ENCODE measurements at regions not wholly inside any gene's neighbourhood (a gene's known extent, or its start where the extent isn't known, plus 50 kb on each side); places are given as distances from the start of the nearest gene placed in this dataset.

GRCh38 chr12:30862486-30862885 lies 64.1 kb upstream of the TSPAN11 start:
- Histone ChIP-seq H3K27ac (no peak overlapping the region), H3K9ac (ENCODE audit: low read depth in 2 of 2, low read length in 2 of 2) (no peak overlapping the region)
- TF ChIP-seq, protein P1, sequence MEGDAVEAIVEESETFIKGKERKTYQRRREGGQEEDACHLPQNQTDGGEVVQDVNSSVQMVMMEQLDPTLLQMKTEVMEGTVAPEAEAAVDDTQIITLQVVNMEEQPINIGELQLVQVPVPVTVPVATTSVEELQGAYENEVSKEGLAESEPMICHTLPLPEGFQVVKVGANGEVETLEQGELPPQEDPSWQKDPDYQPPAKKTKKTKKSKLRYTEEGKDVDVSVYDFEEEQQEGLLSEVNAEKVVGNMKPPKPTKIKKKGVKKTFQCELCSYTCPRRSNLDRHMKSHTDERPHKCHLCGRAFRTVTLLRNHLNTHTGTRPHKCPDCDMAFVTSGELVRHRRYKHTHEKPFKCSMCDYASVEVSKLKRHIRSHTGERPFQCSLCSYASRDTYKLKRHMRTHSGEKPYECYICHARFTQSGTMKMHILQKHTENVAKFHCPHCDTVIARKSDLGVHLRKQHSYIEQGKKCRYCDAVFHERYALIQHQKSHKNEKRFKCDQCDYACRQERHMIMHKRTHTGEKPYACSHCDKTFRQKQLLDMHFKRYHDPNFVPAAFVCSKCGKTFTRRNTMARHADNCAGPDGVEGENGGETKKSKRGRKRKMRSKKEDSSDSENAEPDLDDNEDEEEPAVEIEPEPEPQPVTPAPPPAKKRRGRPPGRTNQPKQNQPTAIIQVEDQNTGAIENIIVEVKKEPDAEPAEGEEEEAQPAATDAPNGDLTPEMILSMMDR (IDR thresholded peaks at IDR 0.05): no peak

DNA sequence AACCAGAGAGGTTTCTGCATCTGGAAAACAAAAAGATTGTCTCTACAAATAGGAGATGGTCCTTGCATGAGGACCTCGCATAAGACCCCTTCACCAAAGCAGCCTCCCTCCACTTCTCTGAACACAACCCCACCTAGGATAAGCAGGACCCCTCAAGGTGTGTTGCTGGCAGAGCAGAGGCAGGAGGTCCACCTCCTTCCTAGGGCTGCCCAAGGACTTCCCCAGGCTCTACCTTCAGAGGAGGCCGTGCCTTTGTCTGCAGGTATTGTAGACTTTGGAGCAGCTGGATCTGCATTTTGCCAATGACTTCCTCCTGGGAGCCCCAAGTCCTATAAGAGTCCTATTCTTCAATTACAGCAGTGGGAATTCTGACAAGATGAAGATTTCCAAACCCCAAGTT lies 67.3 kb upstream of the TSPAN11 start:
- TF ChIP-seq, protein P1 (IDR thresholded peaks at IDR 0.05): no peak
- H3K36me3 ChIP-seq: no peaks in the 10 kb centered on the region
- intact Hi-C loops (cut with DNase I): no loop called here
- H3K4me1 ChIP-seq: no peaks in the 10 kb centered on the region
- no peak overlapping the region for H3K27ac ChIP-seq
- no peak for DNase-seq
- H3K9ac ChIP-seq (ENCODE audit: low read depth in 2 of 2, low read length in 2 of 2): no peak overlapping the region
- H3K27me3 ChIP-seq: no peaks in the 10 kb centered on the region
- H3K4me3 ChIP-seq: no peak overlapping the region
- H3K9me3 ChIP-seq: no peaks in the 10 kb centered on the region

More at GRCh38 chr12:30862486-30862885, 64.1 kb upstream of the TSPAN11 start:
- Histone ChIP-seq H3K36me3 (no peaks in the 10 kb centered on the region), H3K4me3 (no peak overlapping the region), H3K27me3 (no peaks in the 10 kb centered on the region), H3K4me1 (no peaks in the 10 kb centered on the region), H3K9me3 (no peaks in the 10 kb centered on the region)
- intact Hi-C loops (cut with DNase I): no loop called here
- no peak for DNase-seq

GRCh38 chr12:30858471-30858870 lies 68.1 kb upstream of the TSPAN11 start:
- no peaks in the 10 kb centered on the region for H3K4me1 ChIP-seq
- TF ChIP-seq, protein P1 (IDR thresholded peaks at IDR 0.05): no peak
- no peak overlapping the region for H3K27ac ChIP-seq
- H3K36me3 ChIP-seq: no peaks in the 10 kb centered on the region
- H3K4me3 ChIP-seq: no peak overlapping the region
- intact Hi-C loops (cut with DNase I): no loop called here
- no peak overlapping the region for H3K9ac ChIP-seq (ENCODE audit: low read depth in 2 of 2, low read length in 2 of 2)
- DNase-seq: no peak
- H3K27me3 ChIP-seq: no peaks in the 10 kb centered on the region
- no peaks in the 10 kb centered on the region for H3K9me3 ChIP-seq

DNA sequence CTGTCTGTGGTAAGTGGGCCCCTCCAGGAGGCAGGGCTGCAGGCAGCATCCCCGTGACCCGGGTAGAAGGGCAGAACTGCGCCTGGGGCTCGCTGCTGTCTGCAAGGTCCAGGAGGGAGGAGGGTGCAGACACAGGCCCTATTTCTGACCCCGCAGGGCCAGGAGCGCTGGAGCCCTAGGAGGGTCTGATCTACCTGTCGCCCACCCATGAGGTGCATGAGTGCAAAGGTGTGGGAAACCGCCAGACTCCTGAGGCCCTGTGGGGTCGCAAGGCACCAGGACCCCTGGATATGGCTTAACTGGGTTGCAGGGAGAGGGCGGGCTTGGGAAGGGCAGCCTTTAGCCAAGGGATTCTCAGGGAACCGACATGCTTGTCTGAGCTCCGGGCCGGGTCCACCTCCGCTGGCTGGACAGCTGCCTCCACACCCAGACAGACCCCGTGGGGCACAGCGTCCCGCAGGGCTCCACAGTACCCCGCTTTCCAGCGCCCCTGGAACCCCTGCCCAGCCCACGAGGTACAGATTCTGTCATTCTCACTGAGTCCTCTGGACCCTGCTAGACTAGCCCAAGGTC lies 72.9 kb upstream of the TSPAN11 start:
- intact Hi-C loops (cut with DNase I): loop anchor here (5.0 kb wide), 1 partner anchor 134 kb away; no protein-coding TSS in a partner anchor
- no peak overlapping the region for H3K4me3 ChIP-seq
- DNase-seq: no peak
- no peaks in the 10 kb centered on the region for H3K27me3 ChIP-seq
- H3K9me3 ChIP-seq: no peaks in the 10 kb centered on the region
- no peaks in the 10 kb centered on the region for H3K36me3 ChIP-seq
- TF ChIP-seq, protein P1 (IDR thresholded peaks at IDR 0.05): no peak
- H3K9ac ChIP-seq (ENCODE audit: low read depth in 2 of 2, low read length in 2 of 2): no peak overlapping the region
- no peaks in the 10 kb centered on the region for H3K4me1 ChIP-seq
- no peak overlapping the region for H3K27ac ChIP-seq

GRCh38 chr12:30850684-30851083 lies 75.9 kb upstream of the TSPAN11 start:
- Histone ChIP-seq H3K9ac (ENCODE audit: low read depth in 2 of 2, low read length in 2 of 2) (no peak overlapping the region), H3K4me3 (peak overlapping the region; percentile 48), H3K9me3 (no peaks in the 10 kb centered on the region), H3K36me3 (no peaks in the 10 kb centered on the region), H3K27me3 (no peaks in the 10 kb centered on the region), H3K4me1 (no peaks in the 10 kb centered on the region), H3K27ac (no peak overlapping the region)
- TF ChIP-seq, protein P1 (IDR thresholded peaks at IDR 0.05): no peak
- no peak for DNase-seq
- intact Hi-C loops (cut with DNase I): loop anchor here (5.0 kb wide), 1 partner anchor 137 kb away; no protein-coding TSS in a partner anchor

All from colonic mucosa (tissue), 4 donors.